Activated T-cell treated with anti-CD3 and anti-CD28 coated beads, Interleukin-2, amount 50 U/mL, for 48 hours (primary cell): ENCODE measurements at regions not wholly inside any gene's neighbourhood (a gene's known extent, or its start where the extent isn't known, plus 50 kb on each side); places are given as distances from the start of the nearest gene placed in this dataset.
"Not testable (repeated sequence)": the region's sequence is repeated elsewhere in the genome, so short reads cannot be mapped to it uniquely, and the experiment has no call there.

Experiments
- DNase-seq, 2 experiments: peaks; one replicate each; pipeline ENCODE4 v3.0.0-alpha.2; 2020

- DNase-seq: no peak
Measured at GRCh38 chr14:45705940-45706534, 453.0 kb upstream of the MIS18BP1 start.

GRCh38 chr14:45699471-45699870 is 446.5 kb upstream of the MIS18BP1 start:
- DNase-seq: no peak

GRCh38 chr14:45698462-45699134 is 445.6 kb upstream of the MIS18BP1 start:
- DNase-seq: no peak

- DNase-seq: no peak
Measured at GRCh38 chr14:45686771-45687170, 433.8 kb upstream of the MIS18BP1 start.

GRCh38 chr14:45680531-45680930 is 427.5 kb upstream of the MIS18BP1 start:
- DNase-seq: no peak

GRCh38 chr14:45679853-45680252 is 426.9 kb upstream of the MIS18BP1 start:
- DNase-seq: no peak

GRCh38 chr14:45678163-45678562 is 425.2 kb upstream of the MIS18BP1 start:
- no peak for DNase-seq

GRCh38 chr14:45673420-45673819 is 420.4 kb upstream of the MIS18BP1 start:
- DNase-seq: no peak

- no peak for DNase-seq
Measured at GRCh38 chr14:45664668-45665356, 411.8 kb upstream of the MIS18BP1 start.

GRCh38 chr14:45658917-45659299 is 405.9 kb upstream of the MIS18BP1 start:
- no peak for DNase-seq

- no peak for DNase-seq
Measured at GRCh38 chr14:45658226-45658916, 405.4 kb upstream of the MIS18BP1 start.

GRCh38 chr14:45651890-45652289 is 398.9 kb upstream of the MIS18BP1 start:
- DNase-seq: no peak

- DNase-seq: no peak
Measured at GRCh38 chr14:45650754-45651153, 397.8 kb upstream of the MIS18BP1 start.

- DNase-seq: no peak
Measured at GRCh38 chr14:45649051-45649450, 396.0 kb upstream of the MIS18BP1 start.

- no peak for DNase-seq
Measured at GRCh38 chr14:45641541-45641940, 388.5 kb upstream of the MIS18BP1 start.

GRCh38 chr14:45634651-45635441 is 381.8 kb upstream of the MIS18BP1 start:
- not testable (repeated sequence) for DNase-seq

GRCh38 chr14:45633220-45633984 is 380.4 kb upstream of the MIS18BP1 start:
- DNase-seq: no peak

- DNase-seq: no peak
Measured at GRCh38 chr14:45621731-45622130, 368.7 kb upstream of the MIS18BP1 start.

- no peak for DNase-seq
Measured at GRCh38 chr14:45619831-45620230, 366.8 kb upstream of the MIS18BP1 start.

GRCh38 chr14:45610318-45610717 is 357.3 kb upstream of the MIS18BP1 start:
- DNase-seq: no peak

- DNase-seq: no peak
Measured at GRCh38 chr14:45587142-45587541, 334.1 kb upstream of the MIS18BP1 start.

GRCh38 chr14:45559626-45560025 is 306.6 kb upstream of the MIS18BP1 start:
- DNase-seq: no peak
